B cell (primary cell): ENCODE measurements at regions not wholly inside any gene's neighbourhood (a gene's known extent, or its start where the extent isn't known, plus 50 kb on each side); places are given as distances from the start of the nearest gene placed in this dataset.

Experiments
- ATAC-seq: fragments of 200-7000 bp; cut with Tn5 transposase; one replicate; pipeline ENCODE4 v1.10.0; 2021; ENCODE audit warnings: low read depth, mild to moderate bottlenecking, moderate number of reproducible peaks, moderate library complexity
- CTCF ChIA-PET: fragments of 350-600 bp; sonication (Branson Sonifier 250); formaldehyde crosslinking; loops from one replicate; lab custom pipeline; 2021; ENCODE audit warnings: antibody characterized with exemption, inconsistent platforms; lab: Charles Lee
- POLR2A ChIA-PET: fragments of 350-600 bp; sonication (Branson Sonifier 250); formaldehyde crosslinking; loops from one replicate; lab custom pipeline; 2021; ENCODE audit warnings: antibody characterized with exemption; lab: Charles Lee
- DNase-seq: peaks from one replicate; pipeline ENCODE4 v3.0.0; 2013
- H2AFZ ChIP-seq: 2 replicates; pipeline ENCODE4 v1.6.1; 2012; ENCODE audit warnings: mild to moderate bottlenecking, low read depth, low read length; ENCODE audit not compliant: insufficient read depth, poor library complexity, severe bottlenecking
- H3K27ac ChIP-seq, 2 donors: 1 replicate in 1 of 2; 2 replicates in 1 of 2; pipeline ENCODE4 v1.5.1; 2012 to 2013; ENCODE audit warnings: low read length in 2 of 2, mild to moderate bottlenecking in 2 of 2, moderate library complexity in 1 of 2
- H3K27me3 ChIP-seq, 4 experiments: fragments of 200-600 bp in 1 of 4; sonication (generic) in 1 of 4; replicated peaks in 1 of 4; 1 replicate in 2 of 4; 2 replicates in 2 of 4; pipeline versions ENCODE4 v1.6.1 to v1.7.0; 2013 to 2016; ENCODE audit warnings: low read length in 3 of 4, mild to moderate bottlenecking in 2 of 4, mixed read lengths in 1 of 4, moderate library complexity in 1 of 4; ENCODE audit not compliant: insufficient read depth in 4 of 4, control insufficient read depth in 3 of 4; ENCODE audit errors: control extremely low read depth in 1 of 4
- H3K36me3 ChIP-seq, 2 experiments: replicated peaks in 1 of 2; 1 replicate in 1 of 2; 2 replicates in 1 of 2; pipeline versions ENCODE4 v1.6.1 to v1.7.1; 2013; ENCODE audit warnings: low read length in 1 of 2; ENCODE audit not compliant: insufficient read depth in 2 of 2, control insufficient read depth in 1 of 2; ENCODE audit errors: control extremely low read depth in 1 of 2, extremely low read depth in 1 of 2
- H3K4me1 ChIP-seq, 2 donors: fragments of 200-600 bp in 1 of 2; sonication (generic) in 1 of 2; 1 replicate in 1 of 2; 2 replicates in 1 of 2; pipeline versions ENCODE4 v1.5.1 to v1.6.1; 2013 to 2017; ENCODE audit warnings: low read length in 2 of 2; ENCODE audit not compliant: control insufficient read depth in 2 of 2, insufficient read depth in 2 of 2
- H3K4me2 ChIP-seq: replicated peaks from 2 replicates; pipeline ENCODE3; 2012; ENCODE audit warnings: mild to moderate bottlenecking, low read depth, low read length; ENCODE audit not compliant: poor library complexity, severe bottlenecking
- H3K4me3 ChIP-seq, 5 experiments: fragments of 200-600 bp in 1 of 5; sonication (generic) in 1 of 5; 1 replicate in 3 of 5; 2 replicates in 2 of 5; pipeline versions ENCODE4 v1.5.1 to v1.7.0; 2011 to 2016; ENCODE audit warnings: low read length in 4 of 5, mild to moderate bottlenecking in 4 of 5, low read depth in 2 of 5, control low read depth in 1 of 5, moderate library complexity in 1 of 5; ENCODE audit not compliant: insufficient read depth in 1 of 5; ENCODE audit errors: control extremely low read depth in 1 of 5, extremely low read depth in 1 of 5
- H3K79me2 ChIP-seq: fragments of 200-600 bp; sonication (generic); one replicate; pipeline ENCODE4 v1.6.0; 2016; ENCODE audit warnings: low read length; ENCODE audit not compliant: control insufficient read depth, insufficient read depth
- H3K9ac ChIP-seq: fragments of 200-600 bp; sonication (generic); 2 replicates; pipeline ENCODE4 v1.6.1; 2017; ENCODE audit warnings: mild to moderate bottlenecking, low read length, moderate library complexity
- H3K9me3 ChIP-seq, 3 donors: one replicate each; pipeline versions ENCODE4 v1.6.1 to v1.7.1; 2013; ENCODE audit warnings: low read length in 2 of 3; ENCODE audit not compliant: control insufficient read depth in 2 of 3, insufficient read depth in 1 of 3; ENCODE audit errors: control extremely low read depth in 1 of 3
- H4K20me1 ChIP-seq: 2 replicates; pipeline ENCODE4 v1.6.0; 2012; ENCODE audit warnings: mild to moderate bottlenecking, low read length; ENCODE audit not compliant: insufficient read depth, control insufficient read depth, poor library complexity, severe bottlenecking
- H3K27ac Mint-ChIP-seq: one replicate; pipeline ENCODE4 v1.8.0; 2021; ENCODE audit warnings: mixed read lengths
- H3K27me3 Mint-ChIP-seq: one replicate; pipeline ENCODE4 v1.8.0; 2021; ENCODE audit warnings: mixed read lengths
- H3K4me1 Mint-ChIP-seq: one replicate; pipeline ENCODE4 v1.8.0; 2021; ENCODE audit warnings: mixed read lengths
- H3K4me3 Mint-ChIP-seq: one replicate; pipeline ENCODE4 v1.8.0; 2021; ENCODE audit warnings: mixed read lengths
- H3K9me3 Mint-ChIP-seq: one replicate; pipeline ENCODE4 v1.8.0; 2022; ENCODE audit warnings: mixed read lengths; ENCODE audit not compliant: insufficient read depth
- EZH2 ChIP-seq: IDR thresholded peaks from 2 replicates; pipeline ENCODE4 v1.6.1; 2012; ENCODE audit warnings: borderline replicate concordance, low read depth, mild to moderate bottlenecking, moderate library complexity, low read length; ENCODE audit not compliant: insufficient read depth, poor library complexity, severe bottlenecking
- WGBS: methylation state at CpG from one replicate; pipeline ENCODE4 v1.1.5; 2013; ENCODE audit warnings: missing lambda C conversion rate; ENCODE audit not compliant: insufficient coverage; 5-methylcytosine and 5-hydroxymethylcytosine counted together
- intact Hi-C: fragments of 100-400 bp; cut with micrococcal nuclease; formaldehyde crosslinking; loops from one replicate; pipeline ENCODE4 v1.10.0; 2022
- TF ChIP-seq, protein P1 (sequence below): fragments of 200-600 bp; IDR thresholded peaks from one replicate; pipeline ENCODE4 v1.8.0; 2022; ENCODE audit warnings: antibody characterized with exemption, mild to moderate bottlenecking

DNA sequence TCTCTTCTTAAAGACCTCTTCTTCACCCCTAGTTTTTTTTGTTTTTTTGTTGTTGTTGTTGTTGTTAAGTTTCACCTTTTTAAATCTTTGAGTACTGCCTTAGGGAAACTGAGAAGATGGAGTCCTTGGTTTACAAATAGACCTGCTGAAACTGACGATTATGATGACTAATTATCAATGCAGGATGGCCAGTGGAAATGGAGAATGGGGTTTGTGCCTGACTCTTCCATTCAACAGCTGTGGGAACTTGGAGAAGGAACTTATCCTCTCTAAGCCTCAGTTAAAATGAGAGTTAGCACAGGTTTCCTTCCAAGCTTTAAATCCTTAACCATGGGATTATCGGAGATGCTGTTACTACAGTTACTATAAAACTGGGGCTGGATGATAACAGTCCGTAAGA lies 66.7 kb upstream of the PNMA1 start:
- no peak overlapping the region for H3K27ac Mint-ChIP-seq
- H3K36me3 ChIP-seq, result peaks cover 0 to 11% of the 10 kb centered on the region in 2 experiments
- intact Hi-C loops, result loop anchor here (5.0 kb wide), 1 partner anchor 134 kb away; no protein-coding TSS in a partner anchor
- ChIA-PET CTCF (interaction anchor here (1.1 to 11.6 kb wide), 4 partner anchors 8 to 50 kb away, joined by 3 to 200 read pairs (median 4); no protein-coding TSS in a partner anchor), POLR2A (interaction anchor here (0.7 kb wide), 1 partner anchor 25 kb away, joined by 10 read pairs; no protein-coding TSS in a partner anchor)
- DNase-seq (no peak), ATAC-seq (no peak)
- TF ChIP-seq, protein P1, sequence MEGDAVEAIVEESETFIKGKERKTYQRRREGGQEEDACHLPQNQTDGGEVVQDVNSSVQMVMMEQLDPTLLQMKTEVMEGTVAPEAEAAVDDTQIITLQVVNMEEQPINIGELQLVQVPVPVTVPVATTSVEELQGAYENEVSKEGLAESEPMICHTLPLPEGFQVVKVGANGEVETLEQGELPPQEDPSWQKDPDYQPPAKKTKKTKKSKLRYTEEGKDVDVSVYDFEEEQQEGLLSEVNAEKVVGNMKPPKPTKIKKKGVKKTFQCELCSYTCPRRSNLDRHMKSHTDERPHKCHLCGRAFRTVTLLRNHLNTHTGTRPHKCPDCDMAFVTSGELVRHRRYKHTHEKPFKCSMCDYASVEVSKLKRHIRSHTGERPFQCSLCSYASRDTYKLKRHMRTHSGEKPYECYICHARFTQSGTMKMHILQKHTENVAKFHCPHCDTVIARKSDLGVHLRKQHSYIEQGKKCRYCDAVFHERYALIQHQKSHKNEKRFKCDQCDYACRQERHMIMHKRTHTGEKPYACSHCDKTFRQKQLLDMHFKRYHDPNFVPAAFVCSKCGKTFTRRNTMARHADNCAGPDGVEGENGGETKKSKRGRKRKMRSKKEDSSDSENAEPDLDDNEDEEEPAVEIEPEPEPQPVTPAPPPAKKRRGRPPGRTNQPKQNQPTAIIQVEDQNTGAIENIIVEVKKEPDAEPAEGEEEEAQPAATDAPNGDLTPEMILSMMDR, result no peak
- no peak for TF ChIP-seq EZH2
- peaks cover 92% of the 10 kb centered on the region for H4K20me1 ChIP-seq
- H3K4me1 ChIP-seq, result peaks cover 61 to 68% of the 10 kb centered on the region in 2 donors
- no peaks in the 10 kb centered on the region for H3K27me3 ChIP-seq
- H3K4me3 Mint-ChIP-seq, result no peak overlapping the region
- H3K27me3 Mint-ChIP-seq, result no peaks in the 10 kb centered on the region
- peaks cover 95% of the 10 kb centered on the region for H3K79me2 ChIP-seq
- no peak overlapping the region for H3K4me3 ChIP-seq
- no peak overlapping the region for H3K9ac ChIP-seq
- no peaks in the 10 kb centered on the region for H3K9me3 Mint-ChIP-seq
- H3K4me2 ChIP-seq, result no peak overlapping the region
- WGBS, result 80% methylated on average over 1 of the region's 3 CpGs
- no peaks in the 10 kb centered on the region for H3K9me3 ChIP-seq
- no peak overlapping the region for H2AFZ ChIP-seq
- H3K27ac ChIP-seq, result no peak overlapping the region
- H3K4me1 Mint-ChIP-seq, result peaks cover 69% of the 10 kb centered on the region

DNA sequence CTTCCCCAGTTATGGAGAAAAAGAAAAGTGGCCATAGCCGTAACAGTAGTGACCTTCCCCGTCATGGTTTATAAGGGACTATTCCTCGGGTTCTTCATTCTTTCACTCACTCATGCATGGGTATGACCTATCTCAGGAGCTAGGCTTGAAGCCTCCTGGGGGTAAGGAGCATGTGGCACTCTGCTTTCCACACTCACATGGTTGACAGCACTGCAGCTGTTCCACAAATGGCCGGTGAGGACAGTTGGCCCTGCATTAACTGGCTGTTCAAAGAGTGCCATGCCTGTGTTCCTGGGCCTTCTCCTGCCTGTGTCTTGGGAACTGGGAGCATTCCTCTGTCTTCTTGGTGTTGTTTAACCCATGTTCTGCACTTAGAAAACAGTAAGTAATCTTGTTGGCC lies 66.2 kb upstream of the PNMA1 start:
- ATAC-seq, result no peak
- Mint-ChIP-seq H3K27me3 (no peaks in the 10 kb centered on the region), H3K9me3 (no peaks in the 10 kb centered on the region), H3K4me3 (no peak overlapping the region), H3K4me1 (peaks cover 68% of the 10 kb centered on the region), H3K27ac (peak overlapping the region; percentile 53)
- Histone ChIP-seq H3K36me3 (peaks cover 0 to 11% of the 10 kb centered on the region in 2 experiments), H3K9me3 (no peaks in the 10 kb centered on the region), H2AFZ (no peak overlapping the region), H3K27ac (no peak overlapping the region), H3K4me2 (no peak overlapping the region), H3K4me1 (peaks cover 61 to 68% of the 10 kb centered on the region in 2 donors), H3K27me3 (no peaks in the 10 kb centered on the region), H4K20me1 (peaks cover 92% of the 10 kb centered on the region), H3K9ac (no peak overlapping the region), H3K4me3 (no peak overlapping the region), H3K79me2 (peaks cover 95% of the 10 kb centered on the region)
- no peak for DNase-seq
- TF ChIP-seq EZH2, result no peak
- TF ChIP-seq, protein P1, result no peak
- ChIA-PET CTCF (interaction anchor here (0.5 to 11.6 kb wide), 5 partner anchors 9 to 50 kb away, joined by 3 to 200 read pairs (median 4); no protein-coding TSS in a partner anchor), POLR2A (interaction anchor here (4.8 kb wide), 1 partner anchor 21 kb away, joined by 28 read pairs; a partner anchor contains a TSS)
- 48% methylated on average over 2 of the region's 4 CpGs for WGBS
- intact Hi-C loops, result loop anchor here (5.0 kb wide), 1 partner anchor 133 kb away; no protein-coding TSS in a partner anchor
